Neural progenitor cell (in vitro differentiated cells): ENCODE measurements at regions not wholly inside any gene's neighbourhood (a gene's known extent, or its start where the extent isn't known, plus 50 kb on each side); places are given as distances from the start of the nearest gene placed in this dataset.

ENCODE experiments used
- DNase-seq: peaks from one replicate; pipeline ENCODE4 v3.0.0-alpha.2; 2016; ENCODE audit warnings: low spot score
- H2AFZ ChIP-seq: fragments of 200-600 bp; sonication (generic); replicated peaks from 2 replicates; pipeline ENCODE4 v1.6.1; 2016; ENCODE audit warnings: antibody characterized with exemption
- H3F3A ChIP-seq: fragments of 200-600 bp; sonication (generic); 2 replicates; pipeline ENCODE4 v1.6.1; 2016; ENCODE audit warnings: antibody characterized with exemption, low read depth
- H3K27ac ChIP-seq: fragments of 200-600 bp; sonication (generic); 2 replicates; pipeline ENCODE4 v1.5.1; 2016; ENCODE audit warnings: mild to moderate bottlenecking
- H3K27me3 ChIP-seq: fragments of 200-600 bp; sonication (generic); 2 replicates; pipeline ENCODE4 v1.6.1; 2016; ENCODE audit warnings: mild to moderate bottlenecking, moderate library complexity
- H3K36me3 ChIP-seq: fragments of 200-600 bp; sonication (generic); 2 replicates; pipeline ENCODE4 v1.5.1; 2016
- H3K4me1 ChIP-seq: fragments of 200-600 bp; sonication (generic); 2 replicates; pipeline ENCODE4 v1.6.1; 2016; ENCODE audit warnings: mixed run types
- H3K4me2 ChIP-seq: fragments of 200-600 bp; sonication (generic); 2 replicates; pipeline ENCODE4 v1.6.1; 2016
- H3K4me3 ChIP-seq: fragments of 200-600 bp; sonication (generic); 2 replicates; pipeline ENCODE4 v1.5.1; 2016
- H3K79me2 ChIP-seq: fragments of 200-600 bp; sonication (generic); 2 replicates; pipeline ENCODE4 v1.6.1; 2016; ENCODE audit warnings: low read depth
- H3K9ac ChIP-seq: fragments of 200-600 bp; sonication (generic); 2 replicates; pipeline ENCODE4 v1.6.1; 2016
- H3K9me3 ChIP-seq: fragments of 200-600 bp; sonication (generic); 2 replicates; pipeline ENCODE4 v1.5.1; 2016; ENCODE audit warnings: low read depth
- H4K20me1 ChIP-seq: fragments of 200-600 bp; sonication (generic); 2 replicates; pipeline ENCODE4 v1.6.1; 2016; ENCODE audit warnings: low read depth
- H3K27ac Mint-ChIP-seq: 3 replicates; pipeline ENCODE4 v1.8.0; 2021; ENCODE audit warnings: mixed read lengths
- H3K27me3 Mint-ChIP-seq: 2 replicates; pipeline ENCODE4 v1.8.0; 2022; ENCODE audit warnings: low read depth, mild to moderate bottlenecking, inconsistent platforms, moderate library complexity, mixed read lengths; ENCODE audit not compliant: insufficient read depth
- H3K36me3 Mint-ChIP-seq: 3 replicates; pipeline ENCODE4 v1.8.0; 2021; ENCODE audit warnings: mixed read lengths
- H3K4me1 Mint-ChIP-seq: 3 replicates; pipeline ENCODE4 v1.8.0; 2021; ENCODE audit warnings: mixed read lengths
- H3K4me3 Mint-ChIP-seq: 3 replicates; pipeline ENCODE4 v1.8.0; 2021; ENCODE audit warnings: mild to moderate bottlenecking, moderate library complexity, mixed read lengths
- H3K9me3 Mint-ChIP-seq: 3 replicates; pipeline ENCODE4 v1.8.0; 2020; ENCODE audit warnings: mixed read lengths
- CTCF ChIP-seq: fragments of 200-600 bp; sonication (generic); IDR thresholded peaks from 2 replicates; pipeline ENCODE4 v1.5.1; 2017; ENCODE audit warnings: antibody characterized with exemption, mild to moderate bottlenecking
- EZH2 ChIP-seq: fragments of 200-600 bp; sonication (generic); IDR thresholded peaks from 2 replicates; pipeline ENCODE4 v1.6.1; 2017; ENCODE audit warnings: antibody characterized with exemption, mild to moderate bottlenecking, moderate library complexity
- EZH2phosphoT487 ChIP-seq: fragments of 200-600 bp; sonication (generic); IDR thresholded peaks from 2 replicates; pipeline ENCODE4 v1.6.1; 2017; ENCODE audit warnings: antibody characterized with exemption

- H3K36me3 ChIP-seq: no peaks in the 10 kb centered on the region
- H3K4me3 Mint-ChIP-seq: no peak overlapping the region
- TF ChIP-seq CTCF (no peak), EZH2phosphoT487 (no peak), EZH2 (no peak)
Measured at GRCh38 chr2:138236142-138236541, 265.4 kb upstream of the SPOPL start.

GRCh38 chr2:138237667-138238384, 263.7 kb upstream of the SPOPL start:
- no peak for DNase-seq

More at GRCh38 chr2:138236142-138236541, 265.4 kb upstream of the SPOPL start:
- Mint-ChIP-seq H3K27ac (no peak overlapping the region), H3K27me3 (no peaks in the 10 kb centered on the region), H3K36me3 (no peaks in the 10 kb centered on the region), H3K9me3 (no peaks in the 10 kb centered on the region), H3K4me1 (no peaks in the 10 kb centered on the region)
- no peak overlapping the region for H3K4me3 ChIP-seq
- no peak overlapping the region for H3K9ac ChIP-seq
- H3K4me1 ChIP-seq: no peaks in the 10 kb centered on the region
- no peaks in the 10 kb centered on the region for H3K27me3 ChIP-seq
- no peaks in the 10 kb centered on the region for H4K20me1 ChIP-seq
- H3K4me2 ChIP-seq: no peak overlapping the region
- H3K79me2 ChIP-seq: no peaks in the 10 kb centered on the region
- H3K9me3 ChIP-seq: no peaks in the 10 kb centered on the region
- H3K27ac ChIP-seq: no peak overlapping the region
- no peak for DNase-seq
- no peak overlapping the region for H2AFZ ChIP-seq
- H3F3A ChIP-seq: no peaks in the 10 kb centered on the region

GRCh38 chr2:138238908-138239307, 262.7 kb upstream of the SPOPL start:
- H3K4me1 Mint-ChIP-seq: no peaks in the 10 kb centered on the region

More at GRCh38 chr2:138237667-138238384, 263.7 kb upstream of the SPOPL start:
- Mint-ChIP-seq H3K36me3 (no peaks in the 10 kb centered on the region), H3K4me1 (no peaks in the 10 kb centered on the region), H3K27me3 (no peaks in the 10 kb centered on the region), H3K9me3 (no peaks in the 10 kb centered on the region), H3K4me3 (no peak overlapping the region), H3K27ac (no peak overlapping the region)
- Histone ChIP-seq H3K36me3 (no peaks in the 10 kb centered on the region), H3K27ac (no peak overlapping the region), H2AFZ (no peak overlapping the region), H3F3A (no peaks in the 10 kb centered on the region), H4K20me1 (no peaks in the 10 kb centered on the region), H3K4me3 (no peak overlapping the region), H3K79me2 (no peaks in the 10 kb centered on the region), H3K27me3 (no peaks in the 10 kb centered on the region), H3K9me3 (no peaks in the 10 kb centered on the region), H3K9ac (no peak overlapping the region), H3K4me1 (no peaks in the 10 kb centered on the region), H3K4me2 (no peak overlapping the region)
- TF ChIP-seq EZH2: no peak
- no peak for TF ChIP-seq EZH2phosphoT487
- TF ChIP-seq CTCF: no peak

More at GRCh38 chr2:138238908-138239307, 262.7 kb upstream of the SPOPL start:
- Histone ChIP-seq H3K4me3 (no peak overlapping the region), H3F3A (no peaks in the 10 kb centered on the region), H3K9ac (no peak overlapping the region), H2AFZ (no peak overlapping the region), H3K9me3 (no peaks in the 10 kb centered on the region), H3K36me3 (no peaks in the 10 kb centered on the region), H3K27ac (no peak overlapping the region), H4K20me1 (no peaks in the 10 kb centered on the region), H3K4me1 (no peaks in the 10 kb centered on the region), H3K4me2 (no peak overlapping the region), H3K27me3 (no peaks in the 10 kb centered on the region), H3K79me2 (no peaks in the 10 kb centered on the region)
- H3K27ac Mint-ChIP-seq: no peak overlapping the region
- H3K9me3 Mint-ChIP-seq: no peaks in the 10 kb centered on the region
- no peaks in the 10 kb centered on the region for H3K36me3 Mint-ChIP-seq
- TF ChIP-seq EZH2: no peak
- no peak for TF ChIP-seq CTCF
- no peak for TF ChIP-seq EZH2phosphoT487
- no peak overlapping the region for H3K4me3 Mint-ChIP-seq
- no peaks in the 10 kb centered on the region for H3K27me3 Mint-ChIP-seq
- DNase-seq: no peak
